ENCODE measurements at regions not wholly inside any gene's neighbourhood (a gene's known extent, or its start where the extent isn't known, plus 50 kb on each side); places are given as distances from the start of the nearest gene placed in this dataset.
A peak's percentile ranks its signal among the peaks of the same experiment; 100 is the strongest.

- no peaks in the 10 kb centered on the region for H3K27me3 ChIP-seq
- H3K27ac ChIP-seq = no peak overlapping the region
- H3K36me3 ChIP-seq = no peaks in the 10 kb centered on the region
- H3K4me3 ChIP-seq = no peak overlapping the region
- no peak overlapping the region for H3K9ac ChIP-seq (ENCODE audit: low read depth in 2 of 2, low read length in 2 of 2)
- intact Hi-C loops (cut with DNase I) = no loop called here
- DNase-seq = peak; percentile 22
- no peaks in the 10 kb centered on the region for H3K9me3 ChIP-seq
- H3K4me1 ChIP-seq = no peaks in the 10 kb centered on the region
- TF ChIP-seq, protein P1, sequence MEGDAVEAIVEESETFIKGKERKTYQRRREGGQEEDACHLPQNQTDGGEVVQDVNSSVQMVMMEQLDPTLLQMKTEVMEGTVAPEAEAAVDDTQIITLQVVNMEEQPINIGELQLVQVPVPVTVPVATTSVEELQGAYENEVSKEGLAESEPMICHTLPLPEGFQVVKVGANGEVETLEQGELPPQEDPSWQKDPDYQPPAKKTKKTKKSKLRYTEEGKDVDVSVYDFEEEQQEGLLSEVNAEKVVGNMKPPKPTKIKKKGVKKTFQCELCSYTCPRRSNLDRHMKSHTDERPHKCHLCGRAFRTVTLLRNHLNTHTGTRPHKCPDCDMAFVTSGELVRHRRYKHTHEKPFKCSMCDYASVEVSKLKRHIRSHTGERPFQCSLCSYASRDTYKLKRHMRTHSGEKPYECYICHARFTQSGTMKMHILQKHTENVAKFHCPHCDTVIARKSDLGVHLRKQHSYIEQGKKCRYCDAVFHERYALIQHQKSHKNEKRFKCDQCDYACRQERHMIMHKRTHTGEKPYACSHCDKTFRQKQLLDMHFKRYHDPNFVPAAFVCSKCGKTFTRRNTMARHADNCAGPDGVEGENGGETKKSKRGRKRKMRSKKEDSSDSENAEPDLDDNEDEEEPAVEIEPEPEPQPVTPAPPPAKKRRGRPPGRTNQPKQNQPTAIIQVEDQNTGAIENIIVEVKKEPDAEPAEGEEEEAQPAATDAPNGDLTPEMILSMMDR (IDR thresholded peaks at IDR 0.05) = no peak
Observed at GRCh38 chr7:69276011-69276729, 322.1 kb upstream of the AUTS2 start.

GRCh38 chr7:69277366-69277765, 320.9 kb upstream of the AUTS2 start:
- intact Hi-C loops (cut with DNase I) = no loop called here
- TF ChIP-seq, protein P1 (IDR thresholded peaks at IDR 0.05) = no peak
- H3K9ac ChIP-seq (ENCODE audit: low read depth in 2 of 2, low read length in 2 of 2) = no peak overlapping the region
- DNase-seq = no peak
- no peak overlapping the region for H3K4me3 ChIP-seq
- H3K27ac ChIP-seq = no peak overlapping the region
- H3K9me3 ChIP-seq = no peaks in the 10 kb centered on the region
- no peaks in the 10 kb centered on the region for H3K27me3 ChIP-seq
- no peaks in the 10 kb centered on the region for H3K36me3 ChIP-seq
- no peaks in the 10 kb centered on the region for H3K4me1 ChIP-seq

- no peak overlapping the region for H3K27ac ChIP-seq
- intact Hi-C loops (cut with DNase I) = no loop called here
- H3K27me3 ChIP-seq = no peaks in the 10 kb centered on the region
- H3K4me1 ChIP-seq = no peaks in the 10 kb centered on the region
- no peaks in the 10 kb centered on the region for H3K9me3 ChIP-seq
- DNase-seq = no peak
- H3K36me3 ChIP-seq = no peaks in the 10 kb centered on the region
- H3K9ac ChIP-seq (ENCODE audit: low read depth in 2 of 2, low read length in 2 of 2) = no peak overlapping the region
- H3K4me3 ChIP-seq = no peak overlapping the region
- TF ChIP-seq, protein P1 (IDR thresholded peaks at IDR 0.05) = no peak
Observed at GRCh38 chr7:69282946-69283345, 315.3 kb upstream of the AUTS2 start.

- DNase-seq = no peak
- intact Hi-C loops (cut with DNase I) = no loop called here
- Histone ChIP-seq H3K27ac (no peak overlapping the region), H3K36me3 (no peaks in the 10 kb centered on the region), H3K9ac (ENCODE audit: low read depth in 2 of 2, low read length in 2 of 2) (no peak overlapping the region), H3K27me3 (no peaks in the 10 kb centered on the region), H3K9me3 (no peaks in the 10 kb centered on the region), H3K4me1 (no peaks in the 10 kb centered on the region), H3K4me3 (no peak overlapping the region)
- TF ChIP-seq, protein P1 (IDR thresholded peaks at IDR 0.05) = no peak
Observed at GRCh38 chr7:69283421-69283820, 314.9 kb upstream of the AUTS2 start.

DNA sequence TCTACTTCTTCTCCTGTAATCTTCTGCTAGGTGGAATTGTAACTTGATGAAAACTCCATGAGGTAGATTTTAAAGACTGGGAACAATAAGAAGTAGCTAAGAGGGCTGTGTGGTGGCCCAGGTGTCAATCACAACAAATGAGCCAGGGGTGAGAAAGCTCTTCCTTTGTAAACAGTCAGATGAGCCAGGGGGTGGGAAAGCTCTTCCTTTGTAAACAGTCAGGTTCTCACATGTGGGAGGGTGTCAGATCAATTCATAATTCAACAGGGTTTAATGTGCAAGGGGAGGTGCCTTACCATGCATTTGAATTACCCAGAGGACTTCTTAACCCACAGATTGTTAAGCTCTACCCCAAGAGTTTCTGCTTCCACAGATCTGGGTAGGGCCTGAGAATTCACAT, 312.4 kb upstream of the AUTS2 start:
- TF ChIP-seq, protein P1 (IDR thresholded peaks at IDR 0.05) = no peak
- H3K27me3 ChIP-seq = no peaks in the 10 kb centered on the region
- H3K9ac ChIP-seq (ENCODE audit: low read depth in 2 of 2, low read length in 2 of 2) = no peak overlapping the region
- intact Hi-C loops (cut with DNase I) = no loop called here
- H3K36me3 ChIP-seq = no peaks in the 10 kb centered on the region
- no peak overlapping the region for H3K27ac ChIP-seq
- no peak for DNase-seq
- H3K4me3 ChIP-seq = no peak overlapping the region
- no peaks in the 10 kb centered on the region for H3K4me1 ChIP-seq
- no peaks in the 10 kb centered on the region for H3K9me3 ChIP-seq

All from colonic mucosa (tissue), 4 donors.